ENCODE measurements at regions not wholly inside any gene's neighbourhood (a gene's known extent, or its start where the extent isn't known, plus 50 kb on each side); places are given as distances from the start of the nearest gene placed in this dataset.

- TF ChIP-seq, protein P1, sequence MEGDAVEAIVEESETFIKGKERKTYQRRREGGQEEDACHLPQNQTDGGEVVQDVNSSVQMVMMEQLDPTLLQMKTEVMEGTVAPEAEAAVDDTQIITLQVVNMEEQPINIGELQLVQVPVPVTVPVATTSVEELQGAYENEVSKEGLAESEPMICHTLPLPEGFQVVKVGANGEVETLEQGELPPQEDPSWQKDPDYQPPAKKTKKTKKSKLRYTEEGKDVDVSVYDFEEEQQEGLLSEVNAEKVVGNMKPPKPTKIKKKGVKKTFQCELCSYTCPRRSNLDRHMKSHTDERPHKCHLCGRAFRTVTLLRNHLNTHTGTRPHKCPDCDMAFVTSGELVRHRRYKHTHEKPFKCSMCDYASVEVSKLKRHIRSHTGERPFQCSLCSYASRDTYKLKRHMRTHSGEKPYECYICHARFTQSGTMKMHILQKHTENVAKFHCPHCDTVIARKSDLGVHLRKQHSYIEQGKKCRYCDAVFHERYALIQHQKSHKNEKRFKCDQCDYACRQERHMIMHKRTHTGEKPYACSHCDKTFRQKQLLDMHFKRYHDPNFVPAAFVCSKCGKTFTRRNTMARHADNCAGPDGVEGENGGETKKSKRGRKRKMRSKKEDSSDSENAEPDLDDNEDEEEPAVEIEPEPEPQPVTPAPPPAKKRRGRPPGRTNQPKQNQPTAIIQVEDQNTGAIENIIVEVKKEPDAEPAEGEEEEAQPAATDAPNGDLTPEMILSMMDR (IDR thresholded peaks at IDR 0.05; ENCODE audit: low read depth, low read length): no peak
- TF ChIP-seq EZH2phosphoT487 (IDR thresholded peaks at IDR 0.05; ENCODE audit: low read depth): no peak
These were observed 544.1 kb downstream of the TUSC7 start for GRCh38 chr3:117253636-117254035.

All from OCI-LY3 (cell line).